ENCODE measurements at regions not wholly inside any gene's neighbourhood (a gene's known extent, or its start where the extent isn't known, plus 50 kb on each side); places are given as distances from the start of the nearest gene placed in this dataset.

GRCh38 chr2:111710613-111711012 is 173.4 kb downstream of the ANAPC1 start:
- TF ChIP-seq CTCF (IDR thresholded peaks at IDR 0.05; ENCODE audit: low read depth, low read length, missing control alignments): no peak
- no peak overlapping the region for H3K4me3 ChIP-seq (replicated peaks; ENCODE audit: low read depth, low read length)
- DNase-seq (ENCODE audit: extremely low read depth, low read depth): no peak

GRCh38 chr2:111711270-111711669 is 172.7 kb downstream of the ANAPC1 start:
- DNase-seq (ENCODE audit: extremely low read depth, low read depth): no peak
- no peak for TF ChIP-seq CTCF (IDR thresholded peaks at IDR 0.05; ENCODE audit: low read depth, low read length, missing control alignments)
- no peak overlapping the region for H3K4me3 ChIP-seq (replicated peaks; ENCODE audit: low read depth, low read length)

- TF ChIP-seq CTCF (IDR thresholded peaks at IDR 0.05; ENCODE audit: low read depth, low read length, missing control alignments): no peak
- no peak overlapping the region for H3K4me3 ChIP-seq (replicated peaks; ENCODE audit: low read depth, low read length)
- DNase-seq (ENCODE audit: extremely low read depth, low read depth): no peak
Measured at GRCh38 chr2:111712361-111712760, 171.6 kb downstream of the ANAPC1 start.

GRCh38 chr2:111712940-111713515 is 171.0 kb downstream of the ANAPC1 start:
- no peak overlapping the region for H3K4me3 ChIP-seq (replicated peaks; ENCODE audit: low read depth, low read length)
- no peak for DNase-seq (ENCODE audit: extremely low read depth, low read depth)
- TF ChIP-seq CTCF (IDR thresholded peaks at IDR 0.05; ENCODE audit: low read depth, low read length, missing control alignments): no peak

- no peak for DNase-seq (ENCODE audit: extremely low read depth, low read depth)
- TF ChIP-seq CTCF (IDR thresholded peaks at IDR 0.05; ENCODE audit: low read depth, low read length, missing control alignments): no peak
- no peak overlapping the region for H3K4me3 ChIP-seq (replicated peaks; ENCODE audit: low read depth, low read length)
Measured at GRCh38 chr2:111715987-111716904, 167.7 kb downstream of the ANAPC1 start.

GRCh38 chr2:111716905-111717775 is 166.9 kb downstream of the ANAPC1 start:
- DNase-seq (ENCODE audit: extremely low read depth, low read depth): no peak
- TF ChIP-seq CTCF (IDR thresholded peaks at IDR 0.05; ENCODE audit: low read depth, low read length, missing control alignments): no peak

More at GRCh38 chr2:111716905-111717775, 166.9 kb downstream of the ANAPC1 start:
- H3K4me3 ChIP-seq (replicated peaks; ENCODE audit: low read depth, low read length): no peak overlapping the region
